GM23248 (cell line): ENCODE measurements at regions not wholly inside any gene's neighbourhood (a gene's known extent, or its start where the extent isn't known, plus 50 kb on each side); places are given as distances from the start of the nearest gene placed in this dataset.

Experiments used
- DNase-seq: peaks from one replicate; pipeline ENCODE4 v3.0.0-alpha.2; 2015
- H2AFZ ChIP-seq: fragments of 200-600 bp; sonication (generic); 2 replicates; pipeline ENCODE4 v1.6.1; 2016; ENCODE audit warnings: antibody characterized with exemption
- H3F3A ChIP-seq: fragments of 200-600 bp; sonication (generic); 2 replicates; pipeline ENCODE4 v1.6.1; 2016; ENCODE audit warnings: mild to moderate bottlenecking, antibody characterized with exemption, mixed run types; ENCODE audit not compliant: insufficient read depth
- H3K27ac ChIP-seq: fragments of 200-600 bp; sonication (generic); 2 replicates; pipeline ENCODE4 v1.5.1; 2016; ENCODE audit warnings: mild to moderate bottlenecking
- H3K27me3 ChIP-seq: fragments of 200-600 bp; sonication (generic); replicated peaks from 2 replicates; pipeline ENCODE4 v1.6.1; 2016; ENCODE audit warnings: mild to moderate bottlenecking; ENCODE audit not compliant: insufficient read depth
- H3K36me3 ChIP-seq: fragments of 200-600 bp; sonication (generic); 2 replicates; pipeline ENCODE4 v1.6.1; 2016; ENCODE audit warnings: low read depth, mild to moderate bottlenecking
- H3K4me1 ChIP-seq: fragments of 200-600 bp; sonication (generic); 2 replicates; pipeline ENCODE4 v1.6.1; 2016; ENCODE audit warnings: mild to moderate bottlenecking; ENCODE audit not compliant: insufficient read depth
- H3K4me2 ChIP-seq: fragments of 200-600 bp; sonication (generic); one replicate; pipeline ENCODE4 v1.6.1; 2016; ENCODE audit warnings: mild to moderate bottlenecking; ENCODE audit not compliant: unreplicated experiment
- H3K4me3 ChIP-seq: fragments of 200-600 bp; sonication (generic); 2 replicates; pipeline ENCODE4 v1.5.1; 2016; ENCODE audit warnings: mild to moderate bottlenecking
- H3K79me2 ChIP-seq: fragments of 200-600 bp; sonication (generic); 2 replicates; pipeline ENCODE4 v1.6.1; 2016; ENCODE audit warnings: mild to moderate bottlenecking; ENCODE audit not compliant: insufficient read depth
- H3K9ac ChIP-seq: fragments of 200-600 bp; sonication (generic); 2 replicates; pipeline ENCODE4 v1.6.1; 2016; ENCODE audit warnings: mild to moderate bottlenecking
- H3K9me2 ChIP-seq: fragments of 200-600 bp; sonication (generic); 2 replicates; pipeline ENCODE4 v1.6.1; 2016; ENCODE audit warnings: mixed run types, mild to moderate bottlenecking, moderate library complexity; ENCODE audit not compliant: insufficient read depth
- H3K9me3 ChIP-seq: fragments of 200-600 bp; sonication (generic); one replicate; pipeline ENCODE4 v1.6.1; 2017; ENCODE audit warnings: low read depth
- H4K20me1 ChIP-seq: fragments of 200-600 bp; sonication (generic); 2 replicates; pipeline ENCODE4 v1.6.0; 2016; ENCODE audit not compliant: insufficient read depth
- EZH2 ChIP-seq: fragments of 200-600 bp; sonication (generic); IDR thresholded peaks from 2 replicates; pipeline ENCODE4 v1.6.1; 2018; ENCODE audit warnings: antibody characterized with exemption, mild to moderate bottlenecking; ENCODE audit not compliant: insufficient read depth, poor library complexity, severe bottlenecking
- EZH2phosphoT487 ChIP-seq: fragments of 200-600 bp; sonication (generic); IDR thresholded peaks from 2 replicates; pipeline ENCODE4 v1.6.1; 2018; ENCODE audit warnings: antibody characterized with exemption, moderate library complexity, mild to moderate bottlenecking, low read depth; ENCODE audit not compliant: insufficient read depth
- WGBS, 2 experiments: methylation state at CpG; one replicate each; pipeline ENCODE4 v1.1.6; 2015 to 2017; ENCODE audit warnings: low lambda C conversion rate in 2 of 2, low coverage in 1 of 2; ENCODE audit errors: missing lambda C conversion rate in 2 of 2; 5-methylcytosine and 5-hydroxymethylcytosine counted together
- in situ Hi-C: fragments of 300-500 bp; cut with MboI; formaldehyde crosslinking; loops from 2 replicates; pipeline ENCODE4 v1.15.0; 2020

GRCh38 chr13:24103782-24104372 is 56.6 kb upstream of the SPATA13 start:
- Histone ChIP-seq H3K9me3 (no peaks in the 10 kb centered on the region), H3F3A (no peaks in the 10 kb centered on the region), H3K9me2 (no peaks in the 10 kb centered on the region), H3K4me1 (no peaks in the 10 kb centered on the region), H3K4me3 (no peak overlapping the region), H3K9ac (no peak overlapping the region), H3K4me2 (no peak overlapping the region), H2AFZ (no peak overlapping the region), H3K27ac (no peak overlapping the region), H3K79me2 (no peaks in the 10 kb centered on the region), H4K20me1 (no peaks in the 10 kb centered on the region), H3K36me3 (no peaks in the 10 kb centered on the region), H3K27me3 (no peaks in the 10 kb centered on the region)
- WGBS, 2 experiments = 71 to 75% methylated on average over 9 of the region's 9 CpGs
- in situ Hi-C loops = no loop called here
- no peak for DNase-seq
- TF ChIP-seq EZH2phosphoT487 = no peak
- no peak for TF ChIP-seq EZH2

GRCh38 chr13:24104723-24105122 is 55.8 kb upstream of the SPATA13 start:
- TF ChIP-seq EZH2phosphoT487 = no peak
- no peak for TF ChIP-seq EZH2
- Histone ChIP-seq H4K20me1 (no peaks in the 10 kb centered on the region), H3K36me3 (no peaks in the 10 kb centered on the region), H3F3A (no peaks in the 10 kb centered on the region), H3K79me2 (no peaks in the 10 kb centered on the region), H3K4me1 (no peaks in the 10 kb centered on the region), H3K4me3 (no peak overlapping the region), H3K9me3 (no peaks in the 10 kb centered on the region), H3K4me2 (no peak overlapping the region), H3K27ac (no peak overlapping the region), H3K9me2 (no peaks in the 10 kb centered on the region), H3K27me3 (no peaks in the 10 kb centered on the region), H2AFZ (no peak overlapping the region), H3K9ac (no peak overlapping the region)
- in situ Hi-C loops = no loop called here
- 48 to 51% methylated on average over 2 of the region's 2 CpGs for WGBS, 2 experiments
- DNase-seq = no peak

- Histone ChIP-seq H3K9ac (no peak overlapping the region), H3K27ac (no peak overlapping the region), H3K36me3 (no peaks in the 10 kb centered on the region), H3F3A (no peaks in the 10 kb centered on the region), H3K9me2 (no peaks in the 10 kb centered on the region), H3K4me3 (no peak overlapping the region), H3K79me2 (no peaks in the 10 kb centered on the region), H3K27me3 (no peaks in the 10 kb centered on the region), H4K20me1 (no peaks in the 10 kb centered on the region), H2AFZ (no peak overlapping the region), H3K9me3 (no peaks in the 10 kb centered on the region), H3K4me2 (no peak overlapping the region), H3K4me1 (no peaks in the 10 kb centered on the region)
- no peak for DNase-seq
- TF ChIP-seq EZH2phosphoT487 (no peak), EZH2 (no peak)
- 68 to 72% methylated on average over 5 of the region's 5 CpGs for WGBS, 2 experiments
- in situ Hi-C loops = no loop called here
Measured at GRCh38 chr13:24106429-24106828, 54.1 kb upstream of the SPATA13 start.

- no peak overlapping the region for H3K4me2 ChIP-seq
- no peaks in the 10 kb centered on the region for H3K79me2 ChIP-seq
- no peaks in the 10 kb centered on the region for H3K27me3 ChIP-seq
- no peaks in the 10 kb centered on the region for H3K9me2 ChIP-seq
- H3F3A ChIP-seq = no peaks in the 10 kb centered on the region
- no peaks in the 10 kb centered on the region for H3K9me3 ChIP-seq
- no peak overlapping the region for H3K4me3 ChIP-seq
- H3K4me1 ChIP-seq = no peaks in the 10 kb centered on the region
- TF ChIP-seq EZH2 = no peak
- no peak for TF ChIP-seq EZH2phosphoT487
- no peak overlapping the region for H2AFZ ChIP-seq
- 81% methylated on average over 16 of the region's 16 CpGs for whole genome bisulfite sequencing, 2 experiments
- in situ Hi-C loops = no loop called here
- peak; percentile 13 for DNase-seq
- H3K27ac ChIP-seq = no peak overlapping the region
- H4K20me1 ChIP-seq = no peaks in the 10 kb centered on the region
- H3K9ac ChIP-seq = no peak overlapping the region
- no peaks in the 10 kb centered on the region for H3K36me3 ChIP-seq
Measured at GRCh38 chr13:24107955-24108614, 52.4 kb upstream of the SPATA13 start.
